Stimulated activated CD4-positive, alpha-beta T cell treated with anti-CD3 and anti-CD28 coated beads, Interleukin-4, amount 100 ng/mL, for 4 hours (primary cell): ENCODE measurements at regions not wholly inside any gene's neighbourhood (a gene's known extent, or its start where the extent isn't known, plus 50 kb on each side); places are given as distances from the start of the nearest gene placed in this dataset.
"Not testable (repeated sequence)": the region's sequence is repeated elsewhere in the genome, so short reads cannot be mapped to it uniquely, and the experiment has no call there.

Source experiments
- DNase-seq, 2 experiments: peaks; one replicate each; pipeline ENCODE4 v3.0.0-alpha.2; 2020

DNA sequence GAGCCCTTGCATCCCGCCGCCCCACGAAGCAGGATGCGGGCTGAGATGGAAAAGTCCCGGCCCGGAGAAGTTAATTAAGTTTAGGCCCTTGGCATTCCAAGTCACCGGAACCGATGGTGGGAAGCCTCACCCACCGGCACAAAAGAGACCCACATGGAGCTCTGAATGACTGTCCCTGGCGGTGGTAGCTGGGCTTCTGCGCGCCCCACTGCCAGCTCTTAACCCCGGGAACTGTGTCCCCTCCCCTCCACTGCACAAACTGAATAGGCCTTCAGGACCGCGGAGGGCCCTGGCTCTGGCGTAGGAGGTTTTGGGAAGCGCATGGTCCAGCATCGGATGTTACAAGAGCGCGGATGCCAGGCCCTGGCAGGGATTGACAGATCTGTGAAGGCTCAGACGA, 291.1 kb upstream of the TUT7 start:
- no peak for DNase-seq

DNA sequence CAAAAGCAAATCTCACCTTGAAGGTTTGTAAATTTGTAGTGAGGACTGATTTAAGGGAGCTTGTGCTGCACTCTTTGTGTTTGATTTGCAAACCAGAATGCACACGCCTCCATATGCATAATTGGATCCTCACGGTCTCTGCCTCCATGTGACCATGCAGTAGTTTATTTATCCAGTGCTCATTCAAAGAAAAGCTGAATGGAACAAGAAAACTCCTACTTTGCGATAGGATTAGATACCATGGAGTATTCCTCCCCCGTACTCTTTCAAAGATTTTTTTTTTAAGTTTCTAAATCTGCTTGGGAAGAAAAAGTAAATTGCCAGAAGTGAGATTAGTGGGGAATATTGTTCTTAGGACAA, 290.4 kb upstream of the TUT7 start:
- DNase-seq, result no peak

DNA sequence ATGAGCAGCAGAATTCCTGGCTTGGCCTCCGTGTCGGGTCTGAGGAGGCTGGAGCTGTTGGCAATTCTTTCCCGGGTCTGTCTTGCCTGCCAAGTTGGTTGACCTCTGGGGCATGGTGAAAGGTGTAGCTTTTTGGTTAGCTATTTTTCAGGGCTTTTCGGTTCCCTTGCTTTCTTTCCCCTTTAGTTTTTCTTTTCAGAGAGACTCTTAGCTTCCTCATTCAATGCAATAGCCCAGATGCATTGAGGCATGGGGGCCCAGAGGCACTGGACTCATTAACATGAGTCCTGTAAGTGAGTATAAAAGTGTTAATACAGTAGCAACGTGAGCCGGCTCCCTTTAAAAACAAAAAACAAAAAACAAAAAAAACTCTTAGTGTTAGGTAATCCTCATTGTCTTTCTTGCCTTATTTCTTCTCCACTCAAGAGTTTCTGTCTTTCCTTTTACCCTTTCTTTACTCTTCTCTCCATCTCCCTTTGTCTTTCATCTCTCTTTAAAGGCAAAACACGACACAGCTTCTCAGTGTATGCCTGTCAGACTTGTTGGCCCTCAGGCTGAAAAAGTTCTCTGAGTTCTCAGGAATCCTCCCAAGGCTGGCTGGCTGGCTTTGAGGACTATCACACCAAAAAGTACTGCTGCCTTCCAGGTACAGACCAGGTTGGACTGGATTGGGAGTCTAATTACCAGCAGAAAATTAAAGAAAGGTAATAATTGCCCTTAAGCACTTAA, 289.9 kb upstream of the TUT7 start:
- DNase-seq, result no peak

DNA sequence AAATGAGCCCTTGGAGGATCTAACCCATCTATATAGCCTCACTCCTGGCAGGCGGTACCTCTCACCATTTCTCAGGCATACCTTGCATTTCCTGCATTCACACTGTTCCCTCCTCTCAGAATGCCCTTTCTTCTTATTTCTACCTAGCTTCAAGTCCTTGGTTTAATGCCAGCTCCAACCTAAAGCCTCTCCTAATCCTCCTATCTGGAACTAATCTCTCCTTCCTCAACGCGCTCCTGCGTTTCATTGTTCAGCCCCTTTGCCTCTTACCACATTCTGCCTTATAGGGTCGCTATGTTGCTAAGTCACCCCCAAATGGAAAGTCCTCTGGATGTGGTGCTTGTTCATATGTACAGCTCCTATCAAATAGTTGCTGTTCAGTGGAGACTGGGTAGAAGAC, 288.5 kb upstream of the TUT7 start:
- no peak for DNase-seq

DNA sequence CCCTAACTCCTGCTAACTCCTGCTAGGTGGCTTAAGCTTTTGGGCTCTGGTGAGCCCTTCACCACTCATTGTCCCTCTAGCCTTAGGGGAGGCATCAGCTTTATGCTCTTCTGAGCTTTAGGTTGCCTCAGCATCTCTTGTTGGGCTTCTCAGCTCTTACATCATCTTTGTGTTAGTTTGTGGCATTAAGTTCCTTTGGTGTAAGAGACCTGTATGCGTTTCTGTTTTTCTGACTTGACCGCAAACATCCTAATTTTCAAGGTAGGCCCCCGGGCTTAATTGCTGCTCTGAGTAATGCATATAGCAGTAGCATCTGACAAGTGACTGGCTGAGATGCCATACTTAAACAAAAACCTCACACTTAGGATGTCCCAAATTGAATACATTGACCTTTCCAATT, 287.8 kb upstream of the TUT7 start:
- DNase-seq, result no peak

DNA sequence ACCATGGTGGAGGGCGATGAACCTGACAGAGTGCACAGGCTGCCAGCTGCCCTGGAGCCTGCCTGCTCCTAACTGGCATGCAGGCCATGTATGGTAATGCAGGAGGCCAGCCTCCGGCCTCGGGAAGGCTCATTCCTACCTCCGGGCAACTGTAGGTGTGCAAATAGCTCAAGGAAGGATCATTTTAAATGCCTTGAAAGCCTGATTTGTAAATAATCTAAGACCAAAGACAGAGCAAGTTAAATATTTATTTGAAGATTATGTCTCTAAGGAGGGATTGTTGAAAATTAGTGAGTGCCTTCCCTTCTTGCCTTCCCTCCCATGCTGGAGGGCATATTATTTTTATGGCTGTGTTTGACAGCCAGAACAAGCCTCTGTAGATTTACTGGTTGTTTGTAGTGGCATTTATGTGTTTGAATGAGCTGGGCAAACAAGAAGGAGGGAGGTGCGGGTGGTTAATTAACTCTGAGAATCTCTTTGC, 285.7 kb upstream of the TUT7 start:
- DNase-seq, result no peak

DNA sequence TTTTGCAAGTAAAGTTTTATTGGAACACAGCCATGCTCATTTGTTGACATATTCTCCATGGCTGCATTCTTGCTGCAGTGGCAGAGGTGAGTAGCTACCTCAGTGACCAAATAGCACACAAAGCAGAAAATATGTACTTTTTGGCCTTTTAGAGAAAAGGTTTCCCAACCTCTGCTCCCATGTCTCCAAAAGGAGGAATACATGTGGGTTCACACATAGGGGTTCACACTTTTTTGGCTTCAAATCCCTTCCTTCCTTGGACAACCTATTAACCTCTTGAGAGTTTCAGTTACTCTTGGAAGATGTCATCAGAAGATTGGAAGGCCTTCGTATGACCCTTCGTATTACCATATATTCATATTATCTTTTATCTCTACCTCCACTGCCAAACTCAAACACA, 285.1 kb upstream of the TUT7 start:
- no peak for DNase-seq

DNA sequence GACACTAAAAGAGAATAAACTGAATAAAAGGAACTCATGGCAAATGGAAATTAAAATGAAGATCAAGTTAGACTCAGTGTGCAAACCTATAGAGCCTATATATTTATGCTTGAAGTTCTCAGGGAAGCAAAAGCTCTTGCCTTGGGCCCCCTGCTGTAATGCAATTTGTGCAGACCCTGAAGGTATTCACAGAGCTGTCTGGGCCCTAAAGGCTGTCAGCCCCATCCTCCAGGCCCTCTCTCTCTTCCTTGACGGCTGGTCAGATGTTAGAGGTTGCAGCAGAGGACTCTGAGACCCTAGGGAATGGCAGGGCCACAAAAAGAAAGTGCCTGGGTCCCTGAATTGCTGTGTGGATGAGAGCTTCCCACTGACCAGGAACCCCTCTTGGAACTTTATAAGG, 283.9 kb upstream of the TUT7 start:
- DNase-seq, result no peak

DNA sequence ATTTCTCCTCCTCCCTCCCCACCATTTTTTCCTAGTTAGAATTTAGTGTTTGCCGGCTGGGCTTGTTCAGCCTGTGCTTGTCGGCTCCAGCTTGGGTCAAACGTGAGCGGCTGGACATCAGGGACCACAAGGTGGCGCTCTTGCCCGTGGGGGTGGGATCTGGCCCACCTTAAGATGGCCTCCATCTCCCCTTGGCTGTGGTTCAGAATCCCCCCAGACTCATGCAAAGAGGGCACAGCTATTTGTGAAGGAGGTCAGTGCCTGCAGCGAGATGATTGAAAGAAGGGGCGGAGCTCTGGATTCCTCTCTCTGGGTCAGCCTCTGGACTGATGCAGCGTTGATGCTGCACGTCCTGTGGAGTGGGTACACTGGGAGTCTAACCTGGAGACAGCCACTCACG, 283.3 kb upstream of the TUT7 start:
- DNase-seq, result no peak

DNA sequence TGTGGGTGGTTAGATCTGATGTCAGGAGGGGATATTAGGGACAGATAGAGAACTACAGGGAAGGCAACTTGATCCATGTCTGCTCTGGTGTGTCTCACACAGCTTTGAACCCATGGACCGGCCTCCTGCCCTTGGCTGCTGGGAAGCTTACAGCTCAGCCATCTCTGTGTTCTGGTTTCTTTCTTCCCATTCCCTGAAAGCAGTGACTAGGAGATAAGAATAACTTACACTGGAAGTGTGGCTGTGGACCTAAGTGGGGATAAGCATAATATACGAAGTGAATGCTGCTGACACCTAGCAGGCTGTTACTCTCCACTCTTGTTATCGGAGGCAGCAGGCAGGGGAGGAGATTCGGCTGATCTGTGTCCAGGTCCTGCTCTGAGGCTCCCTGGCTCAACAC, 282.3 kb upstream of the TUT7 start:
- no peak for DNase-seq

DNA sequence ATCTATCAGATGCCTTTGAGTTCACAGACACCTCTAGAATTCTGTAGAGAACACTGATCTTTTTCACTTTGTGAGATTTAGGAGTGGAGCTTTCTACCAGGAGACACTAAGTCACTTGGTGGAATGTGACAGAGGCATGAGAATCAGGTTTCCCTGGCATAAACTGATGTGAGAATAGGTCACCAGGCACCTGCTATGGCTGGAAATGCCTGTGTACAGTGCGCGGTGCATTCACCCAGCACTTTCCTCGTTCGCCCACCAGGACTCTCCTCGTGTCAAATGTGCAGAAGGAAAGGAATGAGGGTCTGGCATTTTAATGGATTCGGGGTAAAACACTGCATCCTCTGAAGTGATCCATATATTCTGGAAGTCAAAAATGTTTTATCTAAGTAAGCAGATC, 281.8 kb upstream of the TUT7 start:
- no peak for DNase-seq

DNA sequence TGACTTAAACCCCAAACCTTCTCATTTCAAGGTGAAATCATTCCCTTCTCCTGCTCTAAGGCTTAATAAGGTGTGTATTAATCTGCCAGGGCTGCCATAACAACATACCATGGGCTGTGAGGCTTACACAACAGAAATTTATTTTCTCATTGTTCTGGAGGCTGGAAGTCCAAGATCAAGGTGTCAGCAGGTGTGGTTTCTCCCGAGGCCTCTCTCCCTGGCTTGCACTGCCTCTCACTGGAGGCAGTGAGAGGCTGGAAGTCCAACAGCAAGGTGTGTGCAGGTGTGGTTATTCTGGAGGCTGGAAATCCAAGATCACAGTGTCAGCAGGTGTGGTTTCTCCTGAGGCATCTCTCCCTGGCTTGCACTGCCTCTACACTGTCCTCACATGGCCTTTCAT, 280.3 kb upstream of the TUT7 start:
- DNase-seq, result no peak

DNA sequence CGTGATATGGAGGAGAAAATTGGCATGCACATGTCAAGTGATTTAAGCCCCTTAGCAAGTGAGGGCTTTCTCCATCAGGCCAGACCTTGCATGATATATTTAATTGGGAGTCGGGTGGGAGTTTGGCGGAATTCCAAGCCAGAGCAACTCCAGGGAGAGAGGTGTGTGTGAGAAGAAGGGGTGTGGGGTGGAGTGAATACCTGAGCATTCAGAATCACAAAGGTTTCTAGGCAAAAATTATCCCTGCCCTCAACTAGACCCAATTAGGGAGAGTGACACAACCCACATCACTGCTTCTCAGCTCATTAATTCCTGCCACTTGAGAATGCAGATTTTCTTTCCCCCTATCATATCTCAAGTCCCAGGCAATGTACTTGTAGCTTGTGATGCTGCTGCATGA, 279.7 kb upstream of the TUT7 start:
- DNase-seq, result no peak

DNA sequence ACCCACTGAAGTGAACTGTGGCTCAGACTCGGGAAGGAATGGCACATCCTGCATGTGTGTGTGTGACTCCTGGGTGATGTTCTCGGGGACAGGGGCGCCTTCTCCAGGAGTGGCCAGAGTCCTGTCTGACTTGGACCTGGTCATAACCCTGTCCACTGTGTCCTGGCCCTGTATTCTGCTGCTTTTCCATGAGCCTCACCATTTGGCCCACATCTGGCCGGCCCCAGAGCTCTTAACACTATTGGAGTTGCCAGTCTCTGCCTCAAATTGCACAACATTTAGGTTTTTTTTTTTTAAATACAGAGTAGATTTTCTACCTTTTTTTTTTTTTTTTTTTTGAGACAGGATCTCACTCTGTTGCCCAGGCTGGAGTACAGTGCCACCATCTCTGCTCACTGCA, 278.3 kb upstream of the TUT7 start:
- no peak for DNase-seq

DNA sequence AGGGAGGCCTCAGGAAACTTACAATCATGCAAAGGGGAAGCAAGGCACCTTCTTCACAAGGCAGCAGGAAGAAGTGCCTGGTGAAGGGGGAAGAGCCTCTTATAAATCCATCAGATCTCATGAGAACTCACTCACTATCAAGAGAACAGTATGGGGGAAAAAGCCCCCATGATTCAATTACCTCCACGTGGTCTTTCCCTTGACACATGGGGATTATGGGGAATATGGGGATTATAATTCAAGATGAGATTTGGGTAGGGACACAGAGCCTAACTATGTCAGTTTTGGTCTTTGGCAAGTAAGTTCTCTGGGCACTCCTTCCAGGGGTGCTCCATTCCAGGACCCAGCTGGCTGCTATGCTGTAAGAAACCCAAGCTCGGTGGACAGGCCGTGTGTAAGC, 275.3 kb upstream of the TUT7 start:
- DNase-seq, result no peak

DNA sequence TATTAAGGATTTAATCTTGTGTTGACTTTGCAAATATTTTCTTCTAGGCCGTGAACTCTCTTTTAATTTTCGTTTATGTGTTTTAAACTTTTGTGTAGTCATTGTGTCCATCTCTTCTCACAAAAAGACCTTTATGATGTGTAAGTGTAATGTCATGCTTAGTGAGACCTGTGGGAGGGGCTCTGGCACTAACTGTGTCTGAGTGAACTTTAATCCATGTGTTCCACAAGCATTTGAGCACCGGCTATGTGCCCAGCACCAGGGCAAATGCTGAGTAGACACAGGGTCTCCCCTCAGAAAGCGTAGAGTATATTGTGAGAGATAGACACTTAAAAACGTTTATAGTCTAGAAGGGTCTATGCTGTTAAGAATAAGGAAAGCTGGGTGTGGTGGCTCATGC, 272.6 kb upstream of the TUT7 start:
- DNase-seq, result no peak

DNA sequence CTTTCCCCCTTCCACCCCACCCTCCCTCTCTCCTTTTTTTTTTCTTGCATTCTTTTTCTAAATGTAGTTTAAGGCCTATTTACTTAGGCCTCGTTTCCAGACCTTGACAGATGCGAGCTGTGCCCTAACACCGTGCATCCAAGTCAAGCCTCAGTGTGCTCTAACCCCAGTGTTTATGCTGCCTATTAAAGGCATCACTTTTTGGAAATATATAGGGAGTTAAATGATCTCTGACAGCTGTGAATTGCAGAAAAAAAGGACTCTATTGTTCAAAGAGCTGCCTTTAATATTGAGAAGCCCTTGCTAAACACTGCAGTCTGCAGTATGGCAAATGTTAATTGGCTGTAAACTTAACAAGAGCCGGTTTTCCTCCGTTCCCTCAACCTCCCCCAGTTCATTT, 270.4 kb upstream of the TUT7 start:
- DNase-seq, result no peak

DNA sequence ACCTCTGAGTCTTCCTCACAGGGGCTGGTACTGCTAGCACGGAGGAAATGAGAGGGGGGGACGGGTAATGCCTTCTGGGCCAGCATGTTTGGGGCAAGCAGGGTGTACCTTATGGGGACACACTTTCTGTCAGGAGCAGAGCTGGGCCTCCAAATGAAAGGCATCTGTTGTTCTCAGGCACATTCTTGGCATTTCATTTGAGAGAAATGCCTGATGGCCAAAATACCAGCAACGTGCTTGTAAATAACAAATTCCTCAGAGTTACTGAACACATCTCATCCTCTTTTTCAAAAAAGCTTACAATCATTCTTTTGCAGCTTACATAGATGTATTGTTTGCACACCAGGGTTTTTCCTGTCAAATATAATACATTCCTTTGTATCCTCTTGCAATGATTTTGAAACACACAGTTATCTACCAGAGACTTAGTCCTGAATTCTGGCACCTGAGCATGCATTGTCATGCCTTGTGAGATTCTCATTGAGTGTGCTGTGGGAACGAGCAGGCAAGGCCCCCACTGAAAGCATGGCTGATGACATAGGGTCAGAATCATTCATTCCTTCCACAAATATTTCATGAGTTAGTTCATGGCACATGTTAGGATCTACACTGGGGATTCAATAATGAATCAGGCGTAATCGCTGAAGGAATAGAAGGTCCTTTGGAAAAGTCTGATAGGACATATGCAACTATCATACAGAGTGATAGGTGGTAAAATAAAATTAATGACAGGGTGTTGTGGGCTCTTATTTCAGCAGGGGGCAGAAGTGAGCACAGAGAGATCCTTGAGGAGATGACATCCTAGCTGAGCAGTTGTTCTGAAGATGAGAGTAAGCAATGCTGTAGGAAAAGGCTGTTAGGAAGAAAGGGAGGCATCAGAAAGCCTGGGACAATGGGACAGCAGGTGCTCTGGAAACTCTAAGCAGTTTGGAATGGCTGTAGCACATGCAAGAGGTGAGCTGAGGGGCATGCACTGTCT, 260.9 kb upstream of the TUT7 start:
- no peak for DNase-seq

DNA sequence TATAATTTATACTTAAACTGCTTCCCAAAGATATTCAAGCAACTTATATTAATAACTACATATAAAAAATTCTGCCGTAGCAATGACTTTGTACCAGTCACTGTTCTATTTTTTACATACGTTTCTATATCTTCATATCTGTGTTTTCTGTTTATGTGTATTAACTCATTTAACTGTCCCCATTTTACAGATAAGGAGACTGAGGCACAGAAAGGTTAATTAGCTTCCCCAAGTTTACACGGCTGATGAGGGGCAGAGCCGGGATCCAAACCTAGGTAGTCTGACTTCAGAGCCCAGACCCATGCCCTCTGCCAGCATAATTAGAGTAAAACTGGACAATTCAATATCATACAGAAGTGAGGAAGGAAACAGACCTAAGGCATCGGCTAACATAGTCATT, 259.7 kb upstream of the TUT7 start:
- no peak for DNase-seq

DNA sequence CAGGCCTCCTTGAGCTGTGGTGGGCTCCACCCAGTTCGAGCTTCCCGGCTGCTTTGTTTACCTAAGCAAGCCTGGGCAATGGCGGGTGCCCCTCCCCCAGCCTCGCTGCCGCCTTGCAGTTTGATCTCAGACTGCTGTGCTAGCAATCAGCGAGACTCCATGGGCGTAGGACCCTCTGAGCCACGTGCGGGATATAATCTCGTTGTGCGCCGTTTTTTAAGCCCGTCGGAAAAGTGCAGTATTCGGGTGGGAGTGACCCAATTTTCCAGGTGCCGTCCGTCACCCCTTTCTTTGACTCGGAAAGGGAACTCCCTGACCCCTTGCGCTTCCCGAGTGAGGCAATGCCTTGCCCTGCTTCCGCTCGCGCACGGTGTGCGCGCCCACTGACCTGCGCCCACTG, 257.3 kb upstream of the TUT7 start:
- DNase-seq, result not testable (repeated sequence)

DNA sequence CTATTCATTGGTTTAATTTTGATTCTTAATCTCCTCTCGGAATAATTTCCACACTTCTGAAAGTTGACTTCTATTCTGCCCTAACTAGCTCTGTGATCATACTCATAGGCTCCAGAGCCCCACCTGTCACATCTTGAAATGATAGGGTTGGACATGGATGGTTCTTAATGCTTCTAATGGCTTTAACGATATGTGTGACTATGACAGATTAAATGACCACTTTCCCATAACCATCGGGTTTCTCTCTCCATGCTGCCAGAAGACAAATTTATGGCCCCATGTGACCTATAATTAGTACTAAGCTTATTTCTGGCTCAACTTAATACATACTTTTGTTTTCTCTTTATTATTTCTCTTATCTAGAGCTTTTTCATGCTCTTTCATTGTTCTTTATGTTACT, 251.1 kb upstream of the TUT7 start:
- DNase-seq, result no peak

DNA sequence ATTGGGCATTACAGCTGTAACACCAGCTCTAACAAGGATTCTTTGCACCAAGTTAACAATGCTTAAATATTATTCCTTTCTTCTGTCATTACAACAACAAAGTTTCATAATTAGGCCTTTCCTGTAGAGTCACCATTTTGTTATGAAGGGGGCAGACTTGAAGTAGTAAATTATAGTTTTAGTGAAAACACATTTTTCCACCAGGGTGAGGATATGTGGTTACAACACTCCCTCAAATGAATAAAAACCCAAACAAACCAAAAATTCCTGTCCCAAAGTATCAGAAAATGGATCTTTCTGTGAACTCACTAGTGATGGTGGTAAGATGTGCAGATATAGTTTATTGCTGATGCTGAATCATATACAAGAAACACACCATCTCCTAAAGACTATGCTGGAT, 250.5 kb upstream of the TUT7 start:
- DNase-seq, result no peak

DNA sequence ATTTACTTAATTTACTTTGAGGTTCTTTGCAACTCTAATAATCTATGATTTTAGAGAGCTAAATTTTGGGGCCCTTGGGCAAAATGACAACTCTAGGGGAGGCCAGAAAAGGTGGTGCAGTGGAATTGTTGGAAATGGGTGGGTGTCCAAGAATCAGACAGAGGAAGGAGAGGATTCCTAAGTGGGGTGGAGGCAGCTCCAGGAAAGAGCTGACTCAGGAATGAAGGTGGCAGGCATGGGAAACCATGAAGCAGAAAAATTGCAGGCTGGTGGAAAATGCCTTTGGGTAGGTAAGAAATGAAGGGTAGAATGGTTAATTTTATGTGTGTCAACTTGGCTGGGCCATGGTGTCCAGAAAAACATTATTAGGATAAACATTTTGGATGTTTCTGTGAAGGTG, 248.5 kb upstream of the TUT7 start:
- no peak for DNase-seq

DNA sequence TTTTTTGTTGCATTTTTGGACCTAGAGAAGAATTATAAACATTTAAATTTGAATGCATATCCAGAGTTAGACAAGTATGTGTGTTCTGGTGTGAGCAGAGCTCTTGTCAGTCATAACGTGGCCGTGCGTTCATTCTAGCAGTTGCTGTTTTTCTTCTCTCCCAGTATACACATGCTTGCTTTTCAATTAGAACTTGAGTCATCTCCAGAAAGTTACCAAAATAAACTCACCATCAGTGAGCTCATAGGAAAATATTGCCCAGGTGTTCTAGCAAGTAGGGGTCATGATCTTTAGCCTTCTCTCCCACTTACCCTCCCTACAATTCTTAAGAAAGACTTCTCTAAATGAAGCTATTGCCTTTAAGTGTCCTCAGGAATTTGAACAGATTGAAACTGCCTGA, 247.5 kb upstream of the TUT7 start:
- no peak for DNase-seq
